ENCODE measurements at regions not wholly inside any gene's neighbourhood (a gene's known extent, or its start where the extent isn't known, plus 50 kb on each side); places are given as distances from the start of the nearest gene placed in this dataset.

DNA sequence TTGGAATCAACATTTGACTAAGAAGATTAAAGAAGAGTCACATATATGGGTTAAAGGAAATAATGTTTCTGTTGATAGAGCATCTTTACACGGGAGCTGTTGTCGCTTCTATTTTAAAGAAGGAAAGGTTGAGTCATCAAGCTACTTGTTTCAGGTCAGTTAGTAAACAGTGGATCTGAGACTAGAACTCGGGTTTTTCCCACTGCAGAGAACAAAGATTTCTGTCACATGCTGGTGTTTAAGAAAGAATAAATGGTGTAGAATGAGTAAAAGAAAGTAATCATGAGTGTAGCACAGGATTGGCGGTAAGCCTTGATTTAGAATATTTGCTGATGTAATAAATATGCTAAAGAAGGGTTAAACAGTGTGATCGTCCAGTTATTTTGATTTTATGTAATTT, 455.5 kb downstream of the AEBP2 start:
- Histone ChIP-seq H3K36me3 (no peaks in the 10 kb centered on the region), H3K4me3 (no peak overlapping the region), H3K4me1 (no peaks in the 10 kb centered on the region), H3K9me3 (no peaks in the 10 kb centered on the region), H3K27ac (no peak overlapping the region), H3K27me3 (no peaks in the 10 kb centered on the region)
- intact Hi-C loops (cut with DNase I), result no loop called here
- DNase-seq (ENCODE audit: extremely low spot score in 2 of 2), result no peak
- TF ChIP-seq POLR2AphosphoS5 (IDR thresholded peaks at IDR 0.05; ENCODE audit: insufficient read depth in 1 of 2, low read depth in 1 of 2) (no peak), POLR2A (IDR thresholded peaks at IDR 0.05) (no peak)
- TF ChIP-seq, protein P1, sequence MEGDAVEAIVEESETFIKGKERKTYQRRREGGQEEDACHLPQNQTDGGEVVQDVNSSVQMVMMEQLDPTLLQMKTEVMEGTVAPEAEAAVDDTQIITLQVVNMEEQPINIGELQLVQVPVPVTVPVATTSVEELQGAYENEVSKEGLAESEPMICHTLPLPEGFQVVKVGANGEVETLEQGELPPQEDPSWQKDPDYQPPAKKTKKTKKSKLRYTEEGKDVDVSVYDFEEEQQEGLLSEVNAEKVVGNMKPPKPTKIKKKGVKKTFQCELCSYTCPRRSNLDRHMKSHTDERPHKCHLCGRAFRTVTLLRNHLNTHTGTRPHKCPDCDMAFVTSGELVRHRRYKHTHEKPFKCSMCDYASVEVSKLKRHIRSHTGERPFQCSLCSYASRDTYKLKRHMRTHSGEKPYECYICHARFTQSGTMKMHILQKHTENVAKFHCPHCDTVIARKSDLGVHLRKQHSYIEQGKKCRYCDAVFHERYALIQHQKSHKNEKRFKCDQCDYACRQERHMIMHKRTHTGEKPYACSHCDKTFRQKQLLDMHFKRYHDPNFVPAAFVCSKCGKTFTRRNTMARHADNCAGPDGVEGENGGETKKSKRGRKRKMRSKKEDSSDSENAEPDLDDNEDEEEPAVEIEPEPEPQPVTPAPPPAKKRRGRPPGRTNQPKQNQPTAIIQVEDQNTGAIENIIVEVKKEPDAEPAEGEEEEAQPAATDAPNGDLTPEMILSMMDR (IDR thresholded peaks at IDR 0.05), result no peak

DNA sequence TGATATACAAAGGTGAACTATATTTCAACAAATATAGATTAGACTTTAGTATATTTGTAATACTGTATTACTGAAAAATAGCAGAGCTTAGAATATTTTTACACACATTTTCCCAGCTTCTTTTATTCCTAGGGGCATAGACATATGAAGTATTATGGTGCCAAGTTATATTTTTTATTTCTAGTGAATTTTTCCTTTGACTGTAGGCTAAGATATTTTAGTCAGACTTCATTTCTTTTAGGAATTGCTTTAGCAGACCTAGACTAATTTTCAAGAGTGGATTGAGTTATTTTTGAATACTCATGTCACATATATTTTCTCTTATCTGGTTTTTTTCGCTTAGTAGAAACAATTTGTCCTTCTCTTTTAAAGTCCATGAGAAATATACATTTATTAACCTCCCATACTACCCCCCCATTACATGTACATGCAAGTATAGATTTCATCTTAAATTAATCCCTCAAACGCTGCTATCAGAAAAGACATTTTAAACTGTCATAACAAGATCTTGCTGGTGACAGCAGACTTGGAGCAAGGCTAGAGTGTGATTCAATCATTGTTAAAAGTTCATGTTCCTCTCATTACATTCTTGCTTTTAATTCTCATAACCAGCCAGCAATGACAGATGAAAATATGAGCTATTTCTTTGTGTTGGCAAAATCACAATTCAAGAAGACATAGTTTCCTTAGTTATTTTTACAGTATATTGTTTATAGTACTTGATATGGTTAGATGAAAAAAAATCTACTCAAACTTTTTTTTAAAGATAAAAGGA, 456.1 kb downstream of the AEBP2 start:
- Histone ChIP-seq H3K4me3 (no peak overlapping the region), H3K36me3 (no peaks in the 10 kb centered on the region), H3K27ac (no peak overlapping the region), H3K27me3 (no peaks in the 10 kb centered on the region), H3K9me3 (no peaks in the 10 kb centered on the region), H3K4me1 (no peaks in the 10 kb centered on the region)
- TF ChIP-seq, protein P1 (IDR thresholded peaks at IDR 0.05), result no peak
- TF ChIP-seq POLR2AphosphoS5 (IDR thresholded peaks at IDR 0.05; ENCODE audit: insufficient read depth in 1 of 2, low read depth in 1 of 2) (no peak), POLR2A (IDR thresholded peaks at IDR 0.05) (no peak)
- intact Hi-C loops (cut with DNase I), result no loop called here
- no peak for DNase-seq (ENCODE audit: extremely low spot score in 2 of 2)

DNA sequence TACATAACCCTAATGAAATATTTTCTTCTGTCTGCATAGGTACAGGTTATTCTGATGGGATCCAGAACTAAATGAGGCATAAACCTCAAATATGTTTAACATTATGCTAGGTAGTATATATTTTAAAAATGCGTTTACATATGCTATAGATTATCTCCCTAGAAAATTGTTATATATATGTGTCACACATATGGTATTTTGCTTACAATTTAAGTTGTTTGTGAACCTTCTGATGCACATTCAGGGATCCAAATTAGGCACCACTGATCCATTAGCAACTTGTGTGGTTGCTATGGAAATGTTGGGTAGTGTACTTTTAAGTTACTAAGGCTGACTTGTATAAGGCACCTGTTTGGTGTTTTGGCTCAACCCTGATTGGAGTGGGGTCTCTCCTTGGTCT, 456.7 kb downstream of the AEBP2 start:
- Histone ChIP-seq H3K36me3 (no peaks in the 10 kb centered on the region), H3K27ac (no peak overlapping the region), H3K27me3 (no peaks in the 10 kb centered on the region), H3K9me3 (no peaks in the 10 kb centered on the region), H3K4me3 (no peak overlapping the region), H3K4me1 (no peaks in the 10 kb centered on the region)
- no peak for DNase-seq (ENCODE audit: extremely low spot score in 2 of 2)
- TF ChIP-seq POLR2AphosphoS5 (IDR thresholded peaks at IDR 0.05; ENCODE audit: insufficient read depth in 1 of 2, low read depth in 1 of 2) (no peak), POLR2A (IDR thresholded peaks at IDR 0.05) (no peak)
- TF ChIP-seq, protein P1 (IDR thresholded peaks at IDR 0.05), result no peak
- intact Hi-C loops (cut with DNase I), result no loop called here

DNA sequence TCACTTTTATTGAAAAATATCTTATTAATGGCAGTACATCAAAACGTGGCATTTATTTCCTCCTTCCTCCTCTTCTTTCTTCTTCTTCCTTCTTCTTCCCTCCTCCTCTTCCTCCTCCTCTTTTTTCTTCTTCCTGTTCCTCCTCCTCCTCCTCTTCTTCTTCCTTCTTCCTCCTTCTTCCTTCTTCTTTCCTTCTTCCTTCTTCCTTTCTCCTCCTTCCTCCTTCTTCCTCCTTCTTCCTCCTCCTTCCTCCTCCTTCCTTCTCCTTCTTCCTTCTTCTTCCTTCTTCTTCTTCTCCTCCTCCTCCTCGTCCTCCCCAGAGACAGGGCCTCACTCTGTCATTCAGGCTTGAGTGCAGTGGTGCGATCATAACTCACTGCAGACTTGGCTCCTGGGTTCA, 457.2 kb downstream of the AEBP2 start:
- no peak overlapping the region for H3K27ac ChIP-seq
- no peak for TF ChIP-seq POLR2AphosphoS5 (IDR thresholded peaks at IDR 0.05; ENCODE audit: insufficient read depth in 1 of 2, low read depth in 1 of 2)
- H3K4me1 ChIP-seq, result no peaks in the 10 kb centered on the region
- intact Hi-C loops (cut with DNase I), result no loop called here
- no peak overlapping the region for H3K4me3 ChIP-seq
- no peak for DNase-seq (ENCODE audit: extremely low spot score in 2 of 2)
- H3K9me3 ChIP-seq, result no peaks in the 10 kb centered on the region
- no peaks in the 10 kb centered on the region for H3K36me3 ChIP-seq
- no peaks in the 10 kb centered on the region for H3K27me3 ChIP-seq

DNA sequence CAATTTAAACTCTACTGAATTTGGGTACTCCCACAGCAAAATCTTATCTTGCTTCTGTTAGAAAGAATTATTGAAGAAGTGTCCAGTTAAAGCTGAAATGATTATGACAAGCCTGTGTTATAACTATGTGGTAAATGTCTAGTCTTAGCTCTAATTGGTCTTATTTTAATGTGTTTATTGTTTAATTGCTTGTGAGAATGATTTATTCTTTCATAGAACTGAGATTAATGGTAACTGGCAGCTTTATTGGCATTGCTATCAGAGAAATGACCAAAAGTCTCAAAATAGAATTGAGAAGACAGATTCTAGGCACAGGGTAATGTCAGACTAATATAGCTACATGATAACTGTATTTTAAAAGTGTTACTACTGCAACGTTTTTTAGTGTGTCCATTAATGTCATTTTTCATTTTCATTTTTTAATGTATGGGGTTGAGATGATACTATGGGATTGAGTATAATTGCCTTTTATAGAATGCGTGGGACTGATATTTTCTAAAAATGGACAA, 458.7 kb downstream of the AEBP2 start:
- intact Hi-C loops (cut with DNase I), result no loop called here
- Histone ChIP-seq H3K4me3 (no peak overlapping the region), H3K27ac (no peak overlapping the region), H3K9me3 (no peaks in the 10 kb centered on the region), H3K27me3 (no peaks in the 10 kb centered on the region), H3K4me1 (no peaks in the 10 kb centered on the region), H3K36me3 (no peaks in the 10 kb centered on the region)
- no peak for TF ChIP-seq POLR2AphosphoS5 (IDR thresholded peaks at IDR 0.05; ENCODE audit: insufficient read depth in 1 of 2, low read depth in 1 of 2)
- TF ChIP-seq POLR2A (IDR thresholded peaks at IDR 0.05), result no peak
- TF ChIP-seq, protein P1 (IDR thresholded peaks at IDR 0.05), result no peak
- no peak for DNase-seq (ENCODE audit: extremely low spot score in 2 of 2)
